Smooth muscle cell (in vitro differentiated cells): ENCODE measurements at regions not wholly inside any gene's neighbourhood (a gene's known extent, or its start where the extent isn't known, plus 50 kb on each side); places are given as distances from the start of the nearest gene placed in this dataset.

Experiments
- DNase-seq: peaks from one replicate; lab custom pipeline; 2025; ENCODE audit not compliant: unreplicated experiment; lab: John Stamatoyannopoulos, UW
- H2AFZ ChIP-seq: fragments of 200-600 bp; sonication (generic); 2 replicates; pipeline ENCODE4 v1.6.0; 2016; ENCODE audit warnings: antibody characterized with exemption, low read depth, mild to moderate bottlenecking
- H3F3A ChIP-seq: fragments of 200-600 bp; sonication (generic); 2 replicates; pipeline ENCODE4 v1.6.0; 2017; ENCODE audit warnings: antibody characterized with exemption, low read depth
- H3K27ac ChIP-seq: fragments of 200-600 bp; sonication (generic); 2 replicates; pipeline ENCODE4 v1.5.1; 2016; ENCODE audit warnings: low read depth, mild to moderate bottlenecking
- H3K27me3 ChIP-seq: fragments of 200-600 bp; sonication (generic); 2 replicates; pipeline ENCODE4 v1.6.1; 2016; ENCODE audit warnings: low read depth, mild to moderate bottlenecking
- H3K36me3 ChIP-seq: fragments of 200-600 bp; sonication (generic); 2 replicates; pipeline ENCODE4 v1.5.1; 2016; ENCODE audit warnings: low read depth
- H3K4me1 ChIP-seq: fragments of 200-600 bp; sonication (generic); 2 replicates; pipeline ENCODE4 v1.5.1; 2016; ENCODE audit warnings: low read depth
- H3K4me2 ChIP-seq: fragments of 200-600 bp; sonication (generic); 2 replicates; pipeline ENCODE4 v1.6.0; 2016; ENCODE audit warnings: mild to moderate bottlenecking
- H3K4me3 ChIP-seq: fragments of 200-600 bp; sonication (generic); 2 replicates; pipeline ENCODE4 v1.5.1; 2016; ENCODE audit warnings: mild to moderate bottlenecking
- H3K79me2 ChIP-seq: fragments of 200-600 bp; sonication (generic); 2 replicates; pipeline ENCODE4 v1.6.0; 2016; ENCODE audit warnings: low read depth, mild to moderate bottlenecking
- H3K9ac ChIP-seq: fragments of 200-600 bp; sonication (generic); 2 replicates; pipeline ENCODE4 v1.6.0; 2016; ENCODE audit warnings: low read depth
- H3K9me3 ChIP-seq: fragments of 200-600 bp; sonication (generic); replicated peaks from 2 replicates; pipeline ENCODE4 v1.5.1; 2016; ENCODE audit warnings: low read depth
- H4K20me1 ChIP-seq: fragments of 200-600 bp; sonication (generic); 2 replicates; pipeline ENCODE4 v1.6.0; 2016; ENCODE audit warnings: low read depth
- WGBS: methylation state at CpG from one replicate; pipeline ENCODE4 v1.1.7; 2016; ENCODE audit warnings: low lambda C conversion rate; 5-methylcytosine and 5-hydroxymethylcytosine counted together
- TF ChIP-seq, protein P1 (sequence below): fragments of 200-600 bp; sonication (generic); IDR thresholded peaks from 2 replicates; pipeline ENCODE4 v1.5.1; 2017; ENCODE audit warnings: borderline replicate concordance, mild to moderate bottlenecking, antibody characterized with exemption; ENCODE audit not compliant: insufficient read depth, poor library complexity, severe bottlenecking

- WGBS = 58% methylated on average over 11 of the region's 11 CpGs
- TF ChIP-seq, protein P1, sequence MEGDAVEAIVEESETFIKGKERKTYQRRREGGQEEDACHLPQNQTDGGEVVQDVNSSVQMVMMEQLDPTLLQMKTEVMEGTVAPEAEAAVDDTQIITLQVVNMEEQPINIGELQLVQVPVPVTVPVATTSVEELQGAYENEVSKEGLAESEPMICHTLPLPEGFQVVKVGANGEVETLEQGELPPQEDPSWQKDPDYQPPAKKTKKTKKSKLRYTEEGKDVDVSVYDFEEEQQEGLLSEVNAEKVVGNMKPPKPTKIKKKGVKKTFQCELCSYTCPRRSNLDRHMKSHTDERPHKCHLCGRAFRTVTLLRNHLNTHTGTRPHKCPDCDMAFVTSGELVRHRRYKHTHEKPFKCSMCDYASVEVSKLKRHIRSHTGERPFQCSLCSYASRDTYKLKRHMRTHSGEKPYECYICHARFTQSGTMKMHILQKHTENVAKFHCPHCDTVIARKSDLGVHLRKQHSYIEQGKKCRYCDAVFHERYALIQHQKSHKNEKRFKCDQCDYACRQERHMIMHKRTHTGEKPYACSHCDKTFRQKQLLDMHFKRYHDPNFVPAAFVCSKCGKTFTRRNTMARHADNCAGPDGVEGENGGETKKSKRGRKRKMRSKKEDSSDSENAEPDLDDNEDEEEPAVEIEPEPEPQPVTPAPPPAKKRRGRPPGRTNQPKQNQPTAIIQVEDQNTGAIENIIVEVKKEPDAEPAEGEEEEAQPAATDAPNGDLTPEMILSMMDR = no peak
- no peak overlapping the region for H2AFZ ChIP-seq
- no peaks in the 10 kb centered on the region for H3K9me3 ChIP-seq
- H4K20me1 ChIP-seq = no peaks in the 10 kb centered on the region
- H3K27me3 ChIP-seq = peaks cover 62% of the 10 kb centered on the region
- H3K79me2 ChIP-seq = no peaks in the 10 kb centered on the region
- no peaks in the 10 kb centered on the region for H3K36me3 ChIP-seq
- H3K4me1 ChIP-seq = no peaks in the 10 kb centered on the region
- DNase-seq = no peak
- H3K4me2 ChIP-seq = no peak overlapping the region
- H3K4me3 ChIP-seq = no peak overlapping the region
- H3K27ac ChIP-seq = no peak overlapping the region
- no peak overlapping the region for H3K9ac ChIP-seq
- no peaks in the 10 kb centered on the region for H3F3A ChIP-seq
Measured at GRCh38 chr22:22099833-22100812, 117.5 kb upstream of the TOP3B start.

DNA sequence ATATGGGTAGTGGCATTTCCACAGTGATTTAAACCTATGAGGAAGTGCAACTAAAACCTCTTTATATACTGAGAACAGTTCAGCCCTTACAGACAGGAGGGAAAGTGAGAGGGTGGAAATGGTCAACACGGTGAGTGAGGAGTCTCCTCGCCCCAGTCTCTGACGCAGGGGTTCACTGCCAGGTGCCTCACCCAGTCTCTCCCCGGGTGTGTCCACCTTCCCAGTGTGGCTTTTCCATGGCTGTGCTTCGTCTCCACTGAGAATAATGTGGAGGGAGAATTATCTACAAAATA, 116.6 kb upstream of the TOP3B start:
- no peaks in the 10 kb centered on the region for H3K4me1 ChIP-seq
- no peak for DNase-seq
- H3K27me3 ChIP-seq = peaks cover 62% of the 10 kb centered on the region
- no peak overlapping the region for H3K9ac ChIP-seq
- no peak overlapping the region for H2AFZ ChIP-seq
- H3K27ac ChIP-seq = no peak overlapping the region
- 79% methylated on average over 5 of the region's 5 CpGs for WGBS
- no peaks in the 10 kb centered on the region for H4K20me1 ChIP-seq
- no peaks in the 10 kb centered on the region for H3K79me2 ChIP-seq
- no peaks in the 10 kb centered on the region for H3K36me3 ChIP-seq
- H3K4me2 ChIP-seq = no peak overlapping the region
- TF ChIP-seq, protein P1 = no peak
- H3K9me3 ChIP-seq = no peaks in the 10 kb centered on the region
- no peak overlapping the region for H3K4me3 ChIP-seq
- no peaks in the 10 kb centered on the region for H3F3A ChIP-seq

GRCh38 chr22:22098457-22099193, 116.0 kb upstream of the TOP3B start:
- Histone ChIP-seq H3K36me3 (no peaks in the 10 kb centered on the region), H3K27ac (no peak overlapping the region)
- TF ChIP-seq, protein P1 = no peak

More at GRCh38 chr22:22098457-22099193, 116.0 kb upstream of the TOP3B start:
- 65% methylated on average over 9 of the region's 9 CpGs for WGBS
- Histone ChIP-seq H2AFZ (no peak overlapping the region), H3K9ac (no peak overlapping the region), H3F3A (no peaks in the 10 kb centered on the region), H3K4me3 (no peak overlapping the region), H3K4me2 (no peak overlapping the region), H4K20me1 (no peaks in the 10 kb centered on the region), H3K4me1 (no peaks in the 10 kb centered on the region), H3K79me2 (no peaks in the 10 kb centered on the region), H3K27me3 (peaks cover 67% of the 10 kb centered on the region), H3K9me3 (no peaks in the 10 kb centered on the region)
- no peak for DNase-seq
